ENCODE measurements at regions not wholly inside any gene's neighbourhood (a gene's known extent, or its start where the extent isn't known, plus 50 kb on each side); places are given as distances from the start of the nearest gene placed in this dataset.

DNA sequence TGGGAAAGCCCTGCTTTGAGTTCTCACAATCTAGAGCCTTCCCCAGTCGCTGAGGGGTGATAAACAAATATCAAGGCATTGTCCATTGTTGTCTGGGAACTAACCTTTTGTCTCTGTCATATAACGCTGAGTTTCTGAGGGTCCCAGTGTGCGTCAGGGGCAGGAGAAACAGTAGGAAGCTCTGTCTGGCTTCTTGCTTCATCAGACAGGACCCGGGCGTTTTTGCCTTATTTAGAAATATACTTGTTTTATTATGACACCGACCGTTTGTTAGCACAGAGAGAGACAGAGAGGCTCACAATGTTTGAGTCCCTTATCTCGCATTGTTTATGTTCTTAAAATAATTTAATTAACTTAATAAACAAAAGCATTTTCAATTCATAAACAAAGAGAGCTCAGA is 204.9 kb upstream of the GAS1 start:
- WGBS (ENCODE audit: low lambda C conversion rate, missing lambda C conversion rate) = 58% methylated on average over 8 of the region's 8 CpGs
- TF ChIP-seq, protein P1, sequence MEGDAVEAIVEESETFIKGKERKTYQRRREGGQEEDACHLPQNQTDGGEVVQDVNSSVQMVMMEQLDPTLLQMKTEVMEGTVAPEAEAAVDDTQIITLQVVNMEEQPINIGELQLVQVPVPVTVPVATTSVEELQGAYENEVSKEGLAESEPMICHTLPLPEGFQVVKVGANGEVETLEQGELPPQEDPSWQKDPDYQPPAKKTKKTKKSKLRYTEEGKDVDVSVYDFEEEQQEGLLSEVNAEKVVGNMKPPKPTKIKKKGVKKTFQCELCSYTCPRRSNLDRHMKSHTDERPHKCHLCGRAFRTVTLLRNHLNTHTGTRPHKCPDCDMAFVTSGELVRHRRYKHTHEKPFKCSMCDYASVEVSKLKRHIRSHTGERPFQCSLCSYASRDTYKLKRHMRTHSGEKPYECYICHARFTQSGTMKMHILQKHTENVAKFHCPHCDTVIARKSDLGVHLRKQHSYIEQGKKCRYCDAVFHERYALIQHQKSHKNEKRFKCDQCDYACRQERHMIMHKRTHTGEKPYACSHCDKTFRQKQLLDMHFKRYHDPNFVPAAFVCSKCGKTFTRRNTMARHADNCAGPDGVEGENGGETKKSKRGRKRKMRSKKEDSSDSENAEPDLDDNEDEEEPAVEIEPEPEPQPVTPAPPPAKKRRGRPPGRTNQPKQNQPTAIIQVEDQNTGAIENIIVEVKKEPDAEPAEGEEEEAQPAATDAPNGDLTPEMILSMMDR (IDR thresholded peaks at IDR 0.05; ENCODE audit: poor library complexity) = no peak
- TF ChIP-seq EZH2 (IDR thresholded peaks at IDR 0.05; ENCODE audit: borderline replicate concordance) = no peak
- TF ChIP-seq EZH2phosphoT487 (IDR thresholded peaks at IDR 0.05; ENCODE audit: low read depth, severe bottlenecking, unreplicated experiment) = no peak
- H3K36me3 ChIP-seq (replicated peaks; ENCODE audit: insufficient read depth, low read depth) = no peaks in the 10 kb centered on the region
- H3K27me3 ChIP-seq = no peaks in the 10 kb centered on the region
- no peaks in the 10 kb centered on the region for H3K9me2 ChIP-seq (replicated peaks; ENCODE audit: insufficient read depth)
- H4K20me1 ChIP-seq (ENCODE audit: insufficient read depth, poor library complexity, severe bottlenecking) = no peaks in the 10 kb centered on the region
- H3K4me1 ChIP-seq (ENCODE audit: insufficient read depth) = peaks cover 5% of the 10 kb centered on the region
- peak overlapping the region; percentile 39 for H3K27ac ChIP-seq
- no peaks in the 10 kb centered on the region for H3K9me3 ChIP-seq (ENCODE audit: low read depth)
- H3K79me2 ChIP-seq = no peaks in the 10 kb centered on the region
- H3K4me3 ChIP-seq = no peak overlapping the region
- H2AFZ ChIP-seq = no peak overlapping the region
- peak overlapping the region; percentile 10 for H3K4me2 ChIP-seq
- no peak for DNase-seq (ENCODE audit: low spot score)

DNA sequence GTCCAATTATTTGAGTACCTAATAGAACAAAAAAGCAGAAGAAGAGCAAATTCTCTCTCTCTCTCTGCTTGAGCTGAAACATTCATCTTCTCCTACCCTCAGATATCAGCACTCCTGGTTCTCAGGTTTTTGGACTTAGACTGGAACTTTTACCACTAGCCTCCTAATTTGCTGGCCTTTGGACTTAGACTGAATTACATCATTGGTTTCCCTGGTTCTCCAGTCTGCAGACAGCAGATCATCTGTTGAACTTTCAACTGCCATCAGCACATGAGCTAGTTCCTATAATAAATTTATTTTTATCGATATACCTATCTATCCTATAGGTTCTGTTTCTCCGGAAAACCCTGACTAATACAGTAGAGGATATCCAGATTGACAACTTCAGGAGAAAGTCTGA is 208.9 kb upstream of the GAS1 start:
- Histone ChIP-seq H3K27ac (no peak overlapping the region), H3K4me3 (no peak overlapping the region), H3K4me1 (ENCODE audit: insufficient read depth) (no peaks in the 10 kb centered on the region), H4K20me1 (ENCODE audit: insufficient read depth, poor library complexity, severe bottlenecking) (no peaks in the 10 kb centered on the region), H3K79me2 (no peaks in the 10 kb centered on the region), H3K9me3 (ENCODE audit: low read depth) (no peaks in the 10 kb centered on the region), H3K4me2 (no peak overlapping the region), H3K27me3 (no peaks in the 10 kb centered on the region), H3K9me2 (replicated peaks; ENCODE audit: insufficient read depth) (no peaks in the 10 kb centered on the region), H3K36me3 (replicated peaks; ENCODE audit: insufficient read depth, low read depth) (no peaks in the 10 kb centered on the region), H2AFZ (no peak overlapping the region)
- TF ChIP-seq, protein P1 (IDR thresholded peaks at IDR 0.05; ENCODE audit: poor library complexity) = no peak
- TF ChIP-seq EZH2 (IDR thresholded peaks at IDR 0.05; ENCODE audit: borderline replicate concordance) (no peak), EZH2phosphoT487 (IDR thresholded peaks at IDR 0.05; ENCODE audit: low read depth, severe bottlenecking, unreplicated experiment) (no peak)
- no peak for DNase-seq (ENCODE audit: low spot score)
- 98% methylated on average over 2 of the region's 2 CpGs for WGBS (ENCODE audit: low lambda C conversion rate, missing lambda C conversion rate)

DNA sequence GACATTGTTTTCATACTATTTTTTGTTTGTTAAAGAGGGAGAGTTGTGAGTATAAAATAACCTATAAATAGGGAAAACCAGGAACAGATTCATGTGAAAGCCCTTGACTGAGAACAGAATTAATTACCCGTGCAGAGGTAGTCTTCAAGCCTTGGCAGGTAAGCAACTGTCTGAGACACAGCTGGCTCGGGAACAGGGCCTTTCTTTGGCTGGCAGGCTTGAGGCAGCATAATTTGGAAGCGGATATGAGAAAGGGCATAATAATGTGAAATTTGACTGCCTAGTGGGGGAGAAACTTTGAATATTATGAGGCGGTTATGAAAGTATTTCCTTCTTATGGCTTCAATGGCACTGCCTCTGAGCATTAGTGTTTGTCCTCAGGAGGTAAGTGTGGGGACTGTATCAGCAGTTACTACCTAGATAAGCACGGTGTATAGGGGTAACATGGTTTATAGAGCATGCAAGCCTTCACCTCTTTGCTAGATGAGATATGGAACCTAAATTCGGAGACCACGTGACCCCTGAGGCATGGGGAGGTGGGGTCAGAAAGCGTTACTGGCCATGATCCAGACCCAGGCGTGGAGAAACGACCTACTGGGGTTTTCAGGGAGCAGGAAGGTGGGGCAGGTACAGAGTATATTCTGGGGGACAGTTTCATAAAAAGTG is 210.2 kb upstream of the GAS1 start:
- H4K20me1 ChIP-seq (ENCODE audit: insufficient read depth, poor library complexity, severe bottlenecking) = no peaks in the 10 kb centered on the region
- no peaks in the 10 kb centered on the region for H3K36me3 ChIP-seq (replicated peaks; ENCODE audit: insufficient read depth, low read depth)
- no peak overlapping the region for H3K4me2 ChIP-seq
- H3K27ac ChIP-seq = no peak overlapping the region
- TF ChIP-seq, protein P1 (IDR thresholded peaks at IDR 0.05; ENCODE audit: poor library complexity) = no peak
- TF ChIP-seq EZH2phosphoT487 (IDR thresholded peaks at IDR 0.05; ENCODE audit: low read depth, severe bottlenecking, unreplicated experiment) (no peak), EZH2 (IDR thresholded peaks at IDR 0.05; ENCODE audit: borderline replicate concordance) (no peak)
- H3K27me3 ChIP-seq = no peaks in the 10 kb centered on the region
- no peak for DNase-seq (ENCODE audit: low spot score)
- no peak overlapping the region for H2AFZ ChIP-seq
- H3K4me3 ChIP-seq = no peak overlapping the region
- 87% methylated on average over 10 of the region's 10 CpGs for WGBS (ENCODE audit: low lambda C conversion rate, missing lambda C conversion rate)
- no peaks in the 10 kb centered on the region for H3K4me1 ChIP-seq (ENCODE audit: insufficient read depth)
- H3K79me2 ChIP-seq = no peaks in the 10 kb centered on the region
- no peaks in the 10 kb centered on the region for H3K9me2 ChIP-seq (replicated peaks; ENCODE audit: insufficient read depth)
- H3K9me3 ChIP-seq (ENCODE audit: low read depth) = no peaks in the 10 kb centered on the region
